ENCODE measurements at regions not wholly inside any gene's neighbourhood (a gene's known extent, or its start where the extent isn't known, plus 50 kb on each side); places are given as distances from the start of the nearest gene placed in this dataset.
"Not testable (repeated sequence)": the region's sequence is repeated elsewhere in the genome, so short reads cannot be mapped to it uniquely, and the experiment has no call there.

GRCh38 chr16:64346080-64346479 lies 775.8 kb downstream of the CDH11 start:
- peaks cover 6% of the 10 kb centered on the region; the same call in 1 of the 2 replicates for H3K9me3 Mint-ChIP-seq
- H3K27ac Mint-ChIP-seq, result no peak overlapping the region
- no peaks in the 10 kb centered on the region; the same call in 1 of the 2 replicates for H3K27me3 Mint-ChIP-seq (ENCODE audit: insufficient read depth)
- TF ChIP-seq CTCF (IDR thresholded peaks at IDR 0.05), result no peak
- 0 out of 2 replicates have a peak, but pooled peaks cover 4% of the 10 kb centered on the region for H3K36me3 Mint-ChIP-seq (ENCODE audit: low read depth)
- no peaks in the 10 kb centered on the region for H3K4me1 Mint-ChIP-seq (ENCODE audit: low read depth)
- H3K4me3 Mint-ChIP-seq, result no peak overlapping the region
- no peak for DNase-seq

- no peaks in the 10 kb centered on the region; the same call in 1 of the 2 replicates for H3K27me3 Mint-ChIP-seq (ENCODE audit: insufficient read depth)
- no peak overlapping the region for H3K4me3 Mint-ChIP-seq
- peaks cover 9% of the 10 kb centered on the region; the same call in 1 of the 2 replicates for H3K9me3 Mint-ChIP-seq
- peaks cover 2% of the 10 kb centered on the region for H3K4me1 Mint-ChIP-seq (ENCODE audit: low read depth)
- no peak for DNase-seq
- peaks cover 6% of the 10 kb centered on the region; the same call in 1 of the 2 replicates for H3K36me3 Mint-ChIP-seq (ENCODE audit: low read depth)
- no peak for TF ChIP-seq CTCF (IDR thresholded peaks at IDR 0.05)
- no peak overlapping the region for H3K27ac Mint-ChIP-seq
These were observed 776.7 kb downstream of the CDH11 start for GRCh38 chr16:64345142-64345541.

- peaks cover 14% of the 10 kb centered on the region for H3K4me1 Mint-ChIP-seq (ENCODE audit: low read depth)
- H3K27ac Mint-ChIP-seq; DNase-seq; H3K4me3 Mint-ChIP-seq; H3K36me3 Mint-ChIP-seq (ENCODE audit: low read depth); H3K27me3 Mint-ChIP-seq (ENCODE audit: insufficient read depth): not testable (repeated sequence)
- H3K9me3 Mint-ChIP-seq, result peaks cover 12% of the 10 kb centered on the region; the same call in 1 of the 2 replicates
These were observed 777.9 kb downstream of the CDH11 start for GRCh38 chr16:64343820-64344443.

- no peak for TF ChIP-seq CTCF (IDR thresholded peaks at IDR 0.05)
These were observed 778.6 kb downstream of the CDH11 start for GRCh38 chr16:64343061-64343819.

GRCh38 chr16:64341336-64341735 lies 780.5 kb downstream of the CDH11 start:
- not testable (repeated sequence) for H3K4me3 Mint-ChIP-seq; H3K36me3 Mint-ChIP-seq (ENCODE audit: low read depth); DNase-seq; H3K27ac Mint-ChIP-seq; H3K27me3 Mint-ChIP-seq (ENCODE audit: insufficient read depth)
- peaks cover 21% of the 10 kb centered on the region for H3K4me1 Mint-ChIP-seq (ENCODE audit: low read depth)
- H3K9me3 Mint-ChIP-seq, result peaks cover 12% of the 10 kb centered on the region; the same call in 1 of the 2 replicates

More at GRCh38 chr16:64343061-64343819, 778.6 kb downstream of the CDH11 start:
- no peak overlapping the region for H3K4me3 Mint-ChIP-seq
- H3K27ac Mint-ChIP-seq, result no peak overlapping the region
- peaks cover 12% of the 10 kb centered on the region; the same call in 1 of the 2 replicates for H3K9me3 Mint-ChIP-seq
- peaks cover 9% of the 10 kb centered on the region; the same call in 1 of the 2 replicates for H3K36me3 Mint-ChIP-seq (ENCODE audit: low read depth)
- DNase-seq, result no peak
- no peaks in the 10 kb centered on the region; the same call in 1 of the 2 replicates for H3K27me3 Mint-ChIP-seq (ENCODE audit: insufficient read depth)
- H3K4me1 Mint-ChIP-seq (ENCODE audit: low read depth), result peaks cover 21% of the 10 kb centered on the region

GRCh38 chr16:64339052-64339770 lies 782.7 kb downstream of the CDH11 start:
- no peak for TF ChIP-seq CTCF (IDR thresholded peaks at IDR 0.05)
- peak; percentile 91 for DNase-seq
- Mint-ChIP-seq H3K4me3 (no peak overlapping the region), H3K9me3 (peaks cover 6% of the 10 kb centered on the region; the same call in 1 of the 2 replicates), H3K27me3 (ENCODE audit: insufficient read depth) (no peaks in the 10 kb centered on the region; the same call in 1 of the 2 replicates), H3K36me3 (ENCODE audit: low read depth) (peaks cover 4% of the 10 kb centered on the region; the same call in 1 of the 2 replicates), H3K27ac (peak overlapping the region; percentile 76), H3K4me1 (ENCODE audit: low read depth) (peaks cover 21% of the 10 kb centered on the region)

All from HFFc6 (cell line).